Thyroid gland (tissue), 4 donors: ENCODE measurements at regions not wholly inside any gene's neighbourhood (a gene's known extent, or its start where the extent isn't known, plus 50 kb on each side); places are given as distances from the start of the nearest gene placed in this dataset.

Experiments
- POLR2A ChIP-seq, 2 donors: fragments of 450-650 bp; IDR thresholded peaks; one replicate each; pipeline ENCODE4 v1.6.1; 2017; ENCODE audit warnings: antibody characterized with exemption in 2 of 2, mild to moderate bottlenecking in 2 of 2, moderate library complexity in 1 of 2
- TF ChIP-seq, protein P1 (sequence below), 6 experiments: fragments of 200-600 bp in 3 of 6; fragments of 450-650 bp in 3 of 6; sonication (generic) in 3 of 6; IDR thresholded peaks; one replicate each; pipeline ENCODE4 v1.5.1; 2016 to 2019; ENCODE audit warnings: antibody characterized with exemption in 6 of 6, mild to moderate bottlenecking in 2 of 6, inconsistent platforms in 1 of 6, moderate library complexity in 1 of 6

DNA sequence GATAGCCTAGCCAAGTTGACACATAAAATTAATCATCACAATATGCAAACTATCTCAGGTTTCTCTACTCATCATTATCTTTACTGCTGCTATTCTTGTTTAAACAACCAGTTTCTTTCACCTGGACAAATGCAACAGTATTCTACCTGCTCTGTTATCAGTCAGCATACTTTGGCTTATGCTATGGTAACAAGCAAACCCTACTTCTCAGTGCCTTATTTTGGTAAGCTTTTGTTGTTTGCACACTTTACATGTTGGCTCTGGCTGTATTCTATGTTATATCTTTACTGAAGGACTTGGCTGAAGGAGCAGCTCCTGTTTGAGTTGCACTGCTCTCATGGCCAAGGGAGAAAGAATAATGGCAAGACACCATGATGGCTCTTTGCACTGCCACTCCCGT lies 463.1 kb downstream of the EPM2A start:
- no peak for TF ChIP-seq POLR2A (IDR thresholded peaks at IDR 0.05)
- TF ChIP-seq, protein P1, sequence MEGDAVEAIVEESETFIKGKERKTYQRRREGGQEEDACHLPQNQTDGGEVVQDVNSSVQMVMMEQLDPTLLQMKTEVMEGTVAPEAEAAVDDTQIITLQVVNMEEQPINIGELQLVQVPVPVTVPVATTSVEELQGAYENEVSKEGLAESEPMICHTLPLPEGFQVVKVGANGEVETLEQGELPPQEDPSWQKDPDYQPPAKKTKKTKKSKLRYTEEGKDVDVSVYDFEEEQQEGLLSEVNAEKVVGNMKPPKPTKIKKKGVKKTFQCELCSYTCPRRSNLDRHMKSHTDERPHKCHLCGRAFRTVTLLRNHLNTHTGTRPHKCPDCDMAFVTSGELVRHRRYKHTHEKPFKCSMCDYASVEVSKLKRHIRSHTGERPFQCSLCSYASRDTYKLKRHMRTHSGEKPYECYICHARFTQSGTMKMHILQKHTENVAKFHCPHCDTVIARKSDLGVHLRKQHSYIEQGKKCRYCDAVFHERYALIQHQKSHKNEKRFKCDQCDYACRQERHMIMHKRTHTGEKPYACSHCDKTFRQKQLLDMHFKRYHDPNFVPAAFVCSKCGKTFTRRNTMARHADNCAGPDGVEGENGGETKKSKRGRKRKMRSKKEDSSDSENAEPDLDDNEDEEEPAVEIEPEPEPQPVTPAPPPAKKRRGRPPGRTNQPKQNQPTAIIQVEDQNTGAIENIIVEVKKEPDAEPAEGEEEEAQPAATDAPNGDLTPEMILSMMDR (IDR thresholded peaks at IDR 0.05): no peak
